Glomerular visceral epithelial cell (primary cell): ENCODE measurements at regions not wholly inside any gene's neighbourhood (a gene's known extent, or its start where the extent isn't known, plus 50 kb on each side); places are given as distances from the start of the nearest gene placed in this dataset.
"Not testable (repeated sequence)": the region's sequence is repeated elsewhere in the genome, so short reads cannot be mapped to it uniquely, and the experiment has no call there.

ENCODE experiments used
- DNase-seq: peaks from one replicate; pipeline ENCODE4 v3.0.0-alpha.2; 2016; ENCODE audit errors: extremely low spot score

GRCh38 chr14:84432676-84433075 lies 1097.3 kb upstream of the FLRT2 start:
- DNase-seq, result no peak

- DNase-seq, result no peak
Observed at GRCh38 chr14:84433961-84434360, 1096.0 kb upstream of the FLRT2 start.

GRCh38 chr14:84435820-84436324 lies 1094.1 kb upstream of the FLRT2 start:
- DNase-seq, result no peak

GRCh38 chr14:84436528-84436927 lies 1093.4 kb upstream of the FLRT2 start:
- DNase-seq, result no peak

GRCh38 chr14:84442521-84442920 lies 1087.4 kb upstream of the FLRT2 start:
- DNase-seq, result no peak

GRCh38 chr14:84445486-84445885 lies 1084.5 kb upstream of the FLRT2 start:
- DNase-seq, result no peak

GRCh38 chr14:84446250-84446649 lies 1083.7 kb upstream of the FLRT2 start:
- DNase-seq, result no peak

- no peak for DNase-seq
Observed at GRCh38 chr14:84453307-84453950, 1076.5 kb upstream of the FLRT2 start.

GRCh38 chr14:84454114-84454513 lies 1075.8 kb upstream of the FLRT2 start:
- no peak for DNase-seq

- no peak for DNase-seq
Observed at GRCh38 chr14:84456946-84457345, 1073.0 kb upstream of the FLRT2 start.

- DNase-seq, result no peak
Observed at GRCh38 chr14:84458881-84459280, 1071.1 kb upstream of the FLRT2 start.

GRCh38 chr14:84465880-84466279 lies 1064.1 kb upstream of the FLRT2 start:
- DNase-seq, result peak; percentile 7

- DNase-seq, result no peak
Observed at GRCh38 chr14:84468153-84468552, 1061.8 kb upstream of the FLRT2 start.

- DNase-seq, result no peak
Observed at GRCh38 chr14:84477996-84478395, 1051.9 kb upstream of the FLRT2 start.

- peak; percentile 57 for DNase-seq
Observed at GRCh38 chr14:84482256-84483071, 1047.5 kb upstream of the FLRT2 start.

- DNase-seq, result no peak
Observed at GRCh38 chr14:84483072-84483420, 1046.9 kb upstream of the FLRT2 start.

GRCh38 chr14:84484243-84484642 lies 1045.7 kb upstream of the FLRT2 start:
- DNase-seq, result not testable (repeated sequence)

GRCh38 chr14:84485036-84485435 lies 1044.9 kb upstream of the FLRT2 start:
- DNase-seq, result no peak

- no peak for DNase-seq
Observed at GRCh38 chr14:84490081-84490480, 1039.9 kb upstream of the FLRT2 start.

GRCh38 chr14:84492685-84493084 lies 1037.3 kb upstream of the FLRT2 start:
- DNase-seq, result no peak

GRCh38 chr14:84493779-84494178 lies 1036.2 kb upstream of the FLRT2 start:
- no peak for DNase-seq

- DNase-seq, result no peak
Observed at GRCh38 chr14:84496677-84497076, 1033.3 kb upstream of the FLRT2 start.

- not testable (repeated sequence) for DNase-seq
Observed at GRCh38 chr14:84512823-84513222, 1017.1 kb upstream of the FLRT2 start.
